ENCODE measurements at regions not wholly inside any gene's neighbourhood (a gene's known extent, or its start where the extent isn't known, plus 50 kb on each side); places are given as distances from the start of the nearest gene placed in this dataset.

GRCh38 chr2:66733364-66733999 is 298.6 kb downstream of the MEIS1 start:
- DNase-seq (no peak), ATAC-seq (no peak)
- intact Hi-C loops (cut with DNase I; ENCODE audit: low total_unique reads) (no loop called here), in situ Hi-C loops (cut with MboI; ENCODE audit: low sequenced_read_pairs in 4 of 4) (no loop called here)
- no peaks in the 10 kb centered on the region for H3K9me3 ChIP-seq
- H3K27ac ChIP-seq: no peak overlapping the region
- H3K4me3 ChIP-seq: no peak overlapping the region
- TF ChIP-seq, protein P1, sequence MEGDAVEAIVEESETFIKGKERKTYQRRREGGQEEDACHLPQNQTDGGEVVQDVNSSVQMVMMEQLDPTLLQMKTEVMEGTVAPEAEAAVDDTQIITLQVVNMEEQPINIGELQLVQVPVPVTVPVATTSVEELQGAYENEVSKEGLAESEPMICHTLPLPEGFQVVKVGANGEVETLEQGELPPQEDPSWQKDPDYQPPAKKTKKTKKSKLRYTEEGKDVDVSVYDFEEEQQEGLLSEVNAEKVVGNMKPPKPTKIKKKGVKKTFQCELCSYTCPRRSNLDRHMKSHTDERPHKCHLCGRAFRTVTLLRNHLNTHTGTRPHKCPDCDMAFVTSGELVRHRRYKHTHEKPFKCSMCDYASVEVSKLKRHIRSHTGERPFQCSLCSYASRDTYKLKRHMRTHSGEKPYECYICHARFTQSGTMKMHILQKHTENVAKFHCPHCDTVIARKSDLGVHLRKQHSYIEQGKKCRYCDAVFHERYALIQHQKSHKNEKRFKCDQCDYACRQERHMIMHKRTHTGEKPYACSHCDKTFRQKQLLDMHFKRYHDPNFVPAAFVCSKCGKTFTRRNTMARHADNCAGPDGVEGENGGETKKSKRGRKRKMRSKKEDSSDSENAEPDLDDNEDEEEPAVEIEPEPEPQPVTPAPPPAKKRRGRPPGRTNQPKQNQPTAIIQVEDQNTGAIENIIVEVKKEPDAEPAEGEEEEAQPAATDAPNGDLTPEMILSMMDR (IDR thresholded peaks at IDR 0.05 in 4 of 5, conservative IDR thresholded peaks at IDR 0.05 in 1 of 5): no peak
- TF ChIP-seq POLR2A (IDR thresholded peaks at IDR 0.05): no peak
- peaks cover 0 to 3% (median 0%) of the 10 kb centered on the region in 3 donors for H3K27me3 ChIP-seq
- H3K4me1 ChIP-seq: no peaks in the 10 kb centered on the region
- H3K36me3 ChIP-seq: no peaks in the 10 kb centered on the region

- in situ Hi-C loops (cut with MboI; ENCODE audit: low sequenced_read_pairs in 4 of 4): no loop called here
- H3K4me1 ChIP-seq: no peaks in the 10 kb centered on the region
- H3K27ac ChIP-seq: no peak overlapping the region
- H3K4me3 ChIP-seq: no peak overlapping the region
- H3K9me3 ChIP-seq: no peaks in the 10 kb centered on the region
- H3K27me3 ChIP-seq: no peaks in the 10 kb centered on the region
- intact Hi-C loops (cut with DNase I; ENCODE audit: low total_unique reads): no loop called here
- no peak for DNase-seq
- no peaks in the 10 kb centered on the region for H3K36me3 ChIP-seq
- no peak for TF ChIP-seq POLR2A (IDR thresholded peaks at IDR 0.05)
- TF ChIP-seq, protein P1 (IDR thresholded peaks at IDR 0.05 in 4 of 5, conservative IDR thresholded peaks at IDR 0.05 in 1 of 5): no peak
- no peak for ATAC-seq
Observed at GRCh38 chr2:66748939-66749338, 314.0 kb downstream of the MEIS1 start.

GRCh38 chr2:66749566-66749965 is 314.6 kb downstream of the MEIS1 start:
- ATAC-seq (no peak), DNase-seq (no peak)
- intact Hi-C loops (cut with DNase I; ENCODE audit: low total_unique reads): no loop called here
- Histone ChIP-seq H3K36me3 (no peaks in the 10 kb centered on the region), H3K9me3 (no peaks in the 10 kb centered on the region), H3K27me3 (no peaks in the 10 kb centered on the region), H3K4me1 (no peaks in the 10 kb centered on the region), H3K27ac (no peak overlapping the region), H3K4me3 (no peak overlapping the region)
- in situ Hi-C loops (cut with MboI; ENCODE audit: low sequenced_read_pairs in 4 of 4): no loop called here
- TF ChIP-seq POLR2A (IDR thresholded peaks at IDR 0.05): no peak
- TF ChIP-seq, protein P1 (IDR thresholded peaks at IDR 0.05 in 4 of 5, conservative IDR thresholded peaks at IDR 0.05 in 1 of 5): no peak

DNA sequence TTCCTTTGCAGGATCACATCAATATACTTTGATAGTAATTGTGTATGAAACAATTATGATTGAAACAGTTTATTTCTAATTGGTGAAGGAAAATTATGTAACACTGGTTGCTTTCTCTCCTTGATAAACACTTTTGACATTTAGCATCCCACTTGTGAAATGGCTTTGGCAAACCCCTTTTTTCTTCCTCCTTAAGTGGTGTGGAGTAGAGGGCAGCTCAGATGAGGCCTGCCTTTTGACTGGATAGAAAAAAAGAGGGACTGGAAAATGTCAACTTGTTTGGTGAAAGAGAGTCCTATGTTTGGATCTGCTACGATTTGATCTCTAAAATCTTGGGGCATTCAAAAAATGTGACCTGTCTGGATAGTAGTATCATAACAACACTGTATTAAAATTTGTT is 318.3 kb downstream of the MEIS1 start:
- TF ChIP-seq, protein P1 (IDR thresholded peaks at IDR 0.05 in 4 of 5, conservative IDR thresholded peaks at IDR 0.05 in 1 of 5): no peak
- no peak for TF ChIP-seq POLR2A (IDR thresholded peaks at IDR 0.05)
- Histone ChIP-seq H3K4me3 (no peak overlapping the region), H3K27me3 (no peaks in the 10 kb centered on the region), H3K4me1 (no peaks in the 10 kb centered on the region), H3K36me3 (no peaks in the 10 kb centered on the region), H3K9me3 (no peaks in the 10 kb centered on the region), H3K27ac (no peak overlapping the region)
- no peak for ATAC-seq
- in situ Hi-C loops (cut with MboI; ENCODE audit: low sequenced_read_pairs in 4 of 4): no loop called here
- intact Hi-C loops (cut with DNase I; ENCODE audit: low total_unique reads): no loop called here
- DNase-seq: no peak

GRCh38 chr2:66753660-66754059 is 318.7 kb downstream of the MEIS1 start:
- DNase-seq: no peak
- Histone ChIP-seq H3K36me3 (no peaks in the 10 kb centered on the region), H3K4me3 (no peak overlapping the region), H3K4me1 (no peaks in the 10 kb centered on the region), H3K27ac (no peak overlapping the region), H3K27me3 (no peaks in the 10 kb centered on the region), H3K9me3 (no peaks in the 10 kb centered on the region)
- TF ChIP-seq, protein P1 (IDR thresholded peaks at IDR 0.05 in 4 of 5, conservative IDR thresholded peaks at IDR 0.05 in 1 of 5): no peak
- TF ChIP-seq POLR2A (IDR thresholded peaks at IDR 0.05): no peak
- intact Hi-C loops (cut with DNase I; ENCODE audit: low total_unique reads): no loop called here
- in situ Hi-C loops (cut with MboI; ENCODE audit: low sequenced_read_pairs in 4 of 4): no loop called here
- ATAC-seq: no peak
